GM12878 (cell line): ENCODE measurements at regions not wholly inside any gene's neighbourhood (a gene's known extent, or its start where the extent isn't known, plus 50 kb on each side); places are given as distances from the start of the nearest gene placed in this dataset.

Experiments
- ATAC-seq: fragments of 200-7000 bp; cut with Tn5 transposase; 3 replicates; pipeline ENCODE4 v1.9.1; 2020; ENCODE audit warnings: mild to moderate bottlenecking, moderate library complexity
- BruUV-seq: library from RNA; stranded (reverse); fragments of 400-500 nt; replicated peaks from 2 replicates; lab custom pipeline; 2021; lab: Mats Ljungman, UMichigan
- CTCF ChIA-PET: fragments of 300-600 bp; sonication (Branson Sonifier 250); formaldehyde crosslinking; extraction: SDS; loops from one replicate; lab custom pipeline; 2021; ENCODE audit warnings: inconsistent platforms; lab: Yijun Ruan, JAX
- POLR2A ChIA-PET: fragments of 350-600 bp; formaldehyde crosslinking; extraction: SDS; loops from one replicate; lab custom pipeline; 2021; ENCODE audit warnings: inconsistent platforms; lab: Charles Lee
- RAD21 ChIA-PET: fragments of 300-600 bp; sonication (Branson Sonifier 250); formaldehyde crosslinking; loops from one replicate; lab custom pipeline; 2023; ENCODE audit warnings: antibody characterized with exemption; ENCODE audit not compliant: unreplicated experiment; lab: Charles Lee
- SMC1A ChIA-PET: fragments of 300-600 bp; sonication (Branson Sonifier 250); formaldehyde crosslinking; loops from one replicate; lab custom pipeline; 2023; ENCODE audit not compliant: unreplicated experiment, uncharacterized antibody; lab: Charles Lee
- DNase-seq: peaks from one replicate; pipeline ENCODE4 v3.0.0-alpha.2; 2011; ENCODE audit warnings: low read depth, low spot score
- FAIRE-seq: peaks from 3 replicates; lab custom pipeline; 2011; peaks lifted over from hg19 to GRCh38; lab: Jason Lieb, UNC
- H2AFZ ChIP-seq: 2 replicates; pipeline ENCODE4 v1.6.0; 2011; ENCODE audit warnings: low read depth, low read length, control low read depth; ENCODE audit not compliant: control insufficient read depth
- H3K27ac ChIP-seq: 2 replicates; pipeline ENCODE4 v1.5.1; 2011; ENCODE audit warnings: control low read depth; ENCODE audit not compliant: control insufficient read depth, insufficient read depth
- H3K27me3 ChIP-seq, 2 experiments: replicated peaks in 1 of 2; 2 replicates each; pipeline versions ENCODE4 v1.6.0 to v1.6.1; 2011; ENCODE audit warnings: low read length in 1 of 2; ENCODE audit not compliant: control insufficient read depth in 2 of 2, insufficient read depth in 2 of 2
- H3K36me3 ChIP-seq, 2 experiments: 2 replicates each; pipeline ENCODE4 v1.5.1; 2011; ENCODE audit warnings: low read length in 1 of 2; ENCODE audit not compliant: control insufficient read depth in 2 of 2, insufficient read depth in 2 of 2
- H3K4me1 ChIP-seq: 2 replicates; pipeline ENCODE4 v1.6.1; 2011; ENCODE audit warnings: mild to moderate bottlenecking, low read length, moderate library complexity, mixed read lengths; ENCODE audit not compliant: control insufficient read depth, insufficient read depth
- H3K4me2 ChIP-seq: 2 replicates; pipeline ENCODE4 v1.6.0; 2011; ENCODE audit warnings: control low read depth; ENCODE audit not compliant: control insufficient read depth, insufficient read depth
- H3K4me3 ChIP-seq: fragments of 200-600 bp; sonication (generic); 2 replicates; pipeline ENCODE4 v1.5.1; 2016
- H3K79me2 ChIP-seq: 2 replicates; pipeline ENCODE4 v1.6.0; 2011; ENCODE audit warnings: low read length; ENCODE audit not compliant: control insufficient read depth, insufficient read depth
- H3K9ac ChIP-seq: 2 replicates; pipeline ENCODE4 v1.8.0; 2011; ENCODE audit warnings: low read length, control low read depth, mixed read lengths; ENCODE audit not compliant: control insufficient read depth, insufficient read depth
- H3K9me3 ChIP-seq: replicated peaks from 3 replicates; pipeline ENCODE4 v1.5.1; 2011; ENCODE audit warnings: mild to moderate bottlenecking, low read length; ENCODE audit not compliant: control insufficient read depth, insufficient read depth
- H4K20me1 ChIP-seq: 2 replicates; pipeline ENCODE4 v1.6.0; 2011; ENCODE audit not compliant: control insufficient read depth, insufficient read depth
- ESRRA ChIP-seq: IDR thresholded peaks from 2 replicates; pipeline ENCODE4 v1.6.1; 2012; ENCODE audit warnings: mild to moderate bottlenecking, low read length, improper control_type of control experiment
- GATAD2B ChIP-seq: fragments of 450-650 bp; conservative IDR thresholded peaks from 2 replicates; pipeline ENCODE4 v1.6.1; 2017; ENCODE audit warnings: low read depth, mild to moderate bottlenecking, moderate library complexity
- HDAC6 ChIP-seq: fragments of 200-600 bp; sonication (generic); IDR thresholded peaks from one replicate; pipeline ENCODE4 v1.8.0; 2017; ENCODE audit warnings: antibody characterized with exemption; ENCODE audit not compliant: unreplicated experiment
- IKZF1 ChIP-seq: fragments of 450-650 bp; conservative IDR thresholded peaks from 2 replicates; pipeline ENCODE4 v1.6.1; 2017; ENCODE audit warnings: antibody characterized with exemption, mild to moderate bottlenecking
- RELA ChIP-seq: fragments of 450-650 bp; IDR thresholded peaks from 2 replicates; pipeline ENCODE4 v1.8.0; 2014; ENCODE audit warnings: borderline replicate concordance; ENCODE audit not compliant: partially characterized antibody
- SMAD5 ChIP-seq: IDR thresholded peaks from 2 replicates; pipeline ENCODE4 v1.6.1; 2016; ENCODE audit warnings: antibody characterized with exemption, low read depth
- SMC3 ChIP-seq: IDR thresholded peaks from 2 replicates; pipeline ENCODE4 v1.6.1; 2011; ENCODE audit warnings: low read length, improper control_type of control experiment, borderline replicate concordance
- SREBF1 ChIP-seq: IDR thresholded peaks from 2 replicates; pipeline ENCODE4 v1.6.1; 2012; ENCODE audit warnings: mild to moderate bottlenecking, low read length
- STAT1 ChIP-seq: fragments of 450-650 bp; conservative IDR thresholded peaks from 2 replicates; pipeline ENCODE4 v1.6.1; 2014; ENCODE audit warnings: antibody characterized with exemption, mild to moderate bottlenecking
- ZNF24 ChIP-seq: fragments of 450-650 bp; IDR thresholded peaks from 2 replicates; pipeline ENCODE4 v1.6.1; 2017; ENCODE audit warnings: antibody characterized with exemption, mild to moderate bottlenecking
- ZZZ3 ChIP-seq: IDR thresholded peaks from 2 replicates; pipeline ENCODE4 v1.6.1; 2011; ENCODE audit warnings: low read depth; ENCODE audit not compliant: control insufficient read depth, insufficient read length
- WGBS: methylation state at CpG from one replicate; pipeline ENCODE4 v1.1.6; 2016; ENCODE audit warnings: low lambda C conversion rate; ENCODE audit not compliant: insufficient replicate concordance, insufficient coverage; ENCODE audit errors: missing lambda C conversion rate; 5-methylcytosine and 5-hydroxymethylcytosine counted together
- in situ Hi-C: fragments of 300-500 bp; cut with MboI; formaldehyde crosslinking; loops from 9 replicates; pipeline ENCODE4 v1.14.3; 2018; ENCODE audit warnings: mixed read lengths
- intact Hi-C: fragments of 100-400 bp; cut with micrococcal nuclease; formaldehyde crosslinking; loops from one replicate; pipeline ENCODE4 v1.14.2; 2022; ENCODE audit not compliant: unreplicated experiment
- TF ChIP-seq, protein P1 (sequence below): fragments of 450-650 bp; IDR thresholded peaks from 2 replicates; pipeline ENCODE4 v1.6.1; 2017; ENCODE audit warnings: low read depth, mild to moderate bottlenecking, moderate library complexity
- TF ChIP-seq, protein P2 (sequence below): IDR thresholded peaks from 2 replicates; pipeline ENCODE4 v1.6.1; 2012; ENCODE audit warnings: low read depth, low read length, improper control_type of control experiment
- TF ChIP-seq, protein P3 (sequence below): IDR thresholded peaks from 2 replicates; pipeline ENCODE4 v1.6.1; 2012; ENCODE audit warnings: improper control_type of control experiment, low read depth, low read length; ENCODE audit not compliant: insufficient replicate concordance
- TF ChIP-seq, protein P4 (sequence below): fragments of 450-650 bp; IDR thresholded peaks from 2 replicates; pipeline ENCODE4 v1.6.1; 2018; ENCODE audit warnings: borderline replicate concordance, mild to moderate bottlenecking; ENCODE audit not compliant: partially characterized antibody

DNA sequence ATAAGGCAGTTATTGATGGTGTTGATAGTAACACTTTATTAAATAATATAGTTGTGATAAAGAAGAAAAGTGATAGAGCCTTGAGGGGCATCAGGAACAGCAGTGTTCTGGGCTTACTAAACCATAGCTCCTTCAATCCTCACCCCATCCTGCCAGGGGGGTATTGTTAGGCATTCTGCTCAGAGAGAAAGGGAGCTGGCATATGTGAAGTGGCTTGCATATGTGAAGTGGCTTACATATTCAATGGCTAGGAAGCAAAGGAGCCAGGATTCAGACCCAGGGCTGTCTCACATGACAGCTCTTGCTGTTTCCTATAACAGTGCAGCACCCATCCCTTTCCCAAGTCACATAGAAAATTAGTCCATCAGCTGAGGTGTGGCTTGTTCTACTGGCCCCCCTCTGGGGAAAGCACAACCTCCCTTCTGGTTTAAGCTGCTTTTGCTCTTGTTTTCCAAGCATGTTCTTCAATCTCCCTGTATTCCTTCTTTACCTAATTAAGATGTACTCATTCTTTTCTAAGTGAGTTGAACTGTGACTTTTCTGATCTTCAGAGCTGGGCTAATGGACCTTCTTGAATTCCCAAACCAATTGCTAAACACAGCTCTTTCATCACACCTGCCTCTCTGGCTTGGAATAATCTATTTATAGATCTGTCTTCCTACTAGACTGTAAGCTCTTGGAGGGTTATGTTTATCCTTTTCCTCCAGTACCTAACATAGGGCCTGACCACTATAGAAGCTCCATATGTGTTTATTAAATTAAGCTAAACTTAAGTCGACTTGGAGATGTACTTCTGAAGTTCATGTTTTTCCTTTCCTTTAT, 108.7 kb upstream of the GLI3 start:
- ChIA-PET SMC1A (interaction anchor here (1.1 kb wide), 1 partner anchor 198 kb away, joined by 3 read pairs; no protein-coding TSS in a partner anchor), RAD21 (no interaction called here), CTCF (no interaction called here), POLR2A (no interaction called here)
- H3K4me3 ChIP-seq = no peak overlapping the region
- DNase-seq = no peak
- in situ Hi-C loops (no loop called here), intact Hi-C loops (no loop called here)
- H3K9ac ChIP-seq = no peak overlapping the region
- H4K20me1 ChIP-seq = no peaks in the 10 kb centered on the region
- H3K4me1 ChIP-seq = no peaks in the 10 kb centered on the region
- no peak overlapping the region for H2AFZ ChIP-seq
- no peaks in the 10 kb centered on the region for H3K9me3 ChIP-seq
- no peaks in the 10 kb centered on the region for H3K27me3 ChIP-seq
- no peak overlapping the region for H3K4me2 ChIP-seq
- no peak for FAIRE-seq
- no peaks in the 10 kb centered on the region for H3K79me2 ChIP-seq
- no peak for ATAC-seq
- 7% methylated on average over 1 of the region's 1 CpG for WGBS
- no peaks in the 10 kb centered on the region for H3K36me3 ChIP-seq
- no peak overlapping the region for H3K27ac ChIP-seq
- no TSS peak for BruUV-seq
- no peak for TF ChIP-seq SREBF1
- TF ChIP-seq, protein P1, sequence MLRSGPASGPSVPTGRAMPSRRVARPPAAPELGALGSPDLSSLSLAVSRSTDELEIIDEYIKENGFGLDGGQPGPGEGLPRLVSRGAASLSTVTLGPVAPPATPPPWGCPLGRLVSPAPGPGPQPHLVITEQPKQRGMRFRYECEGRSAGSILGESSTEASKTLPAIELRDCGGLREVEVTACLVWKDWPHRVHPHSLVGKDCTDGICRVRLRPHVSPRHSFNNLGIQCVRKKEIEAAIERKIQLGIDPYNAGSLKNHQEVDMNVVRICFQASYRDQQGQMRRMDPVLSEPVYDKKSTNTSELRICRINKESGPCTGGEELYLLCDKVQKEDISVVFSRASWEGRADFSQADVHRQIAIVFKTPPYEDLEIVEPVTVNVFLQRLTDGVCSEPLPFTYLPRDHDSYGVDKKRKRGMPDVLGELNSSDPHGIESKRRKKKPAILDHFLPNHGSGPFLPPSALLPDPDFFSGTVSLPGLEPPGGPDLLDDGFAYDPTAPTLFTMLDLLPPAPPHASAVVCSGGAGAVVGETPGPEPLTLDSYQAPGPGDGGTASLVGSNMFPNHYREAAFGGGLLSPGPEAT = no peak
- no peak for TF ChIP-seq ESRRA
- TF ChIP-seq ZNF24 = no peak
- TF ChIP-seq SMAD5 = no peak
- TF ChIP-seq, protein P2, sequence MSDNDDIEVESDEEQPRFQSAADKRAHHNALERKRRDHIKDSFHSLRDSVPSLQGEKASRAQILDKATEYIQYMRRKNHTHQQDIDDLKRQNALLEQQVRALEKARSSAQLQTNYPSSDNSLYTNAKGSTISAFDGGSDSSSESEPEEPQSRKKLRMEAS = no peak
- no peak for TF ChIP-seq IKZF1
- no peak for TF ChIP-seq STAT1
- TF ChIP-seq GATAD2B = no peak
- no peak for TF ChIP-seq SMC3
- no peak for TF ChIP-seq HDAC6
- TF ChIP-seq, protein P3, sequence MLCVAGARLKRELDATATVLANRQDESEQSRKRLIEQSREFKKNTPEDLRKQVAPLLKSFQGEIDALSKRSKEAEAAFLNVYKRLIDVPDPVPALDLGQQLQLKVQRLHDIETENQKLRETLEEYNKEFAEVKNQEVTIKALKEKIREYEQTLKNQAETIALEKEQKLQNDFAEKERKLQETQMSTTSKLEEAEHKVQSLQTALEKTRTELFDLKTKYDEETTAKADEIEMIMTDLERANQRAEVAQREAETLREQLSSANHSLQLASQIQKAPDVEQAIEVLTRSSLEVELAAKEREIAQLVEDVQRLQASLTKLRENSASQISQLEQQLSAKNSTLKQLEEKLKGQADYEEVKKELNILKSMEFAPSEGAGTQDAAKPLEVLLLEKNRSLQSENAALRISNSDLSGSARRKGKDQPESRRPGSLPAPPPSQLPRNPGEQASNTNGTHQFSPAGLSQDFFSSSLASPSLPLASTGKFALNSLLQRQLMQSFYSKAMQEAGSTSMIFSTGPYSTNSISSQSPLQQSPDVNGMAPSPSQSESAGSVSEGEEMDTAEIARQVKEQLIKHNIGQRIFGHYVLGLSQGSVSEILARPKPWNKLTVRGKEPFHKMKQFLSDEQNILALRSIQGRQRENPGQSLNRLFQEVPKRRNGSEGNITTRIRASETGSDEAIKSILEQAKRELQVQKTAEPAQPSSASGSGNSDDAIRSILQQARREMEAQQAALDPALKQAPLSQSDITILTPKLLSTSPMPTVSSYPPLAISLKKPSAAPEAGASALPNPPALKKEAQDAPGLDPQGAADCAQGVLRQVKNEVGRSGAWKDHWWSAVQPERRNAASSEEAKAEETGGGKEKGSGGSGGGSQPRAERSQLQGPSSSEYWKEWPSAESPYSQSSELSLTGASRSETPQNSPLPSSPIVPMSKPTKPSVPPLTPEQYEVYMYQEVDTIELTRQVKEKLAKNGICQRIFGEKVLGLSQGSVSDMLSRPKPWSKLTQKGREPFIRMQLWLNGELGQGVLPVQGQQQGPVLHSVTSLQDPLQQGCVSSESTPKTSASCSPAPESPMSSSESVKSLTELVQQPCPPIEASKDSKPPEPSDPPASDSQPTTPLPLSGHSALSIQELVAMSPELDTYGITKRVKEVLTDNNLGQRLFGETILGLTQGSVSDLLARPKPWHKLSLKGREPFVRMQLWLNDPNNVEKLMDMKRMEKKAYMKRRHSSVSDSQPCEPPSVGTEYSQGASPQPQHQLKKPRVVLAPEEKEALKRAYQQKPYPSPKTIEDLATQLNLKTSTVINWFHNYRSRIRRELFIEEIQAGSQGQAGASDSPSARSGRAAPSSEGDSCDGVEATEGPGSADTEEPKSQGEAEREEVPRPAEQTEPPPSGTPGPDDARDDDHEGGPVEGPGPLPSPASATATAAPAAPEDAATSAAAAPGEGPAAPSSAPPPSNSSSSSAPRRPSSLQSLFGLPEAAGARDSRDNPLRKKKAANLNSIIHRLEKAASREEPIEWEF = no peak
- TF ChIP-seq RELA = no peak
- no peak for TF ChIP-seq ZZZ3
- TF ChIP-seq, protein P4, sequence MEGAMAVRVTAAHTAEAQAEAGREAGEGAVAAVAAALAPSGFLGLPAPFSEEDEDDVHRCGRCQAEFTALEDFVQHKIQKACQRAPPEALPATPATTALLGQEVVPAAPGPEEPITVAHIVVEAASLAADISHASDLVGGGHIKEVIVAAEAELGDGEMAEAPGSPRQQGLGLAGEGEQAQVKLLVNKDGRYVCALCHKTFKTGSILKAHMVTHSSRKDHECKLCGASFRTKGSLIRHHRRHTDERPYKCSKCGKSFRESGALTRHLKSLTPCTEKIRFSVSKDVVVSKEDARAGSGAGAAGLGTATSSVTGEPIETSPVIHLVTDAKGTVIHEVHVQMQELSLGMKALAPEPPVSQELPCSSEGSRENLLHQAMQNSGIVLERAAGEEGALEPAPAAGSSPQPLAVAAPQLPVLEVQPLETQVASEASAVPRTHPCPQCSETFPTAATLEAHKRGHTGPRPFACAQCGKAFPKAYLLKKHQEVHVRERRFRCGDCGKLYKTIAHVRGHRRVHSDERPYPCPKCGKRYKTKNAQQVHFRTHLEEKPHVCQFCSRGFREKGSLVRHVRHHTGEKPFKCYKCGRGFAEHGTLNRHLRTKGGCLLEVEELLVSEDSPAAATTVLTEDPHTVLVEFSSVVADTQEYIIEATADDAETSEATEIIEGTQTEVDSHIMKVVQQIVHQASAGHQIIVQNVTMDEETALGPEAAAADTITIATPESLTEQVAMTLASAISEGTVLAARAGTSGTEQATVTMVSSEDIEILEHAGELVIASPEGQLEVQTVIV = no peak
